GM12891 (cell line): ENCODE measurements at regions not wholly inside any gene's neighbourhood (a gene's known extent, or its start where the extent isn't known, plus 50 kb on each side); places are given as distances from the start of the nearest gene placed in this dataset.

Source experiments
- PAX5 ChIP-seq: IDR thresholded peaks from 2 replicates; pipeline ENCODE4 v1.6.1; 2011; ENCODE audit warnings: low read length, moderate library complexity, mild to moderate bottlenecking; ENCODE audit not compliant: insufficient read depth, severe bottlenecking
- POLR2A ChIP-seq: IDR thresholded peaks from 2 replicates; pipeline ENCODE4 v1.6.1; 2011; ENCODE audit warnings: low read depth, low read length, control low read depth
- POLR2AphosphoS5 ChIP-seq: IDR thresholded peaks from 2 replicates; pipeline ENCODE4 v1.6.1; 2011; ENCODE audit warnings: low read depth, low read length, control low read depth
- SPI1 ChIP-seq: IDR thresholded peaks from 2 replicates; pipeline ENCODE4 v1.6.1; 2011; ENCODE audit warnings: low read depth, low read length, control low read depth
- TAF1 ChIP-seq: IDR thresholded peaks from 2 replicates; pipeline ENCODE4 v1.6.1; 2011; ENCODE audit warnings: low read depth, low read length, control low read depth

- TF ChIP-seq POLR2A (no peak), POLR2AphosphoS5 (no peak), TAF1 (no peak), PAX5 (no peak), SPI1 (no peak)
These were observed 206.8 kb upstream of the KLHL4 start for GRCh38 chrX:87310780-87311179.
